ENCODE measurements at regions not wholly inside any gene's neighbourhood (a gene's known extent, or its start where the extent isn't known, plus 50 kb on each side); places are given as distances from the start of the nearest gene placed in this dataset.

DNA sequence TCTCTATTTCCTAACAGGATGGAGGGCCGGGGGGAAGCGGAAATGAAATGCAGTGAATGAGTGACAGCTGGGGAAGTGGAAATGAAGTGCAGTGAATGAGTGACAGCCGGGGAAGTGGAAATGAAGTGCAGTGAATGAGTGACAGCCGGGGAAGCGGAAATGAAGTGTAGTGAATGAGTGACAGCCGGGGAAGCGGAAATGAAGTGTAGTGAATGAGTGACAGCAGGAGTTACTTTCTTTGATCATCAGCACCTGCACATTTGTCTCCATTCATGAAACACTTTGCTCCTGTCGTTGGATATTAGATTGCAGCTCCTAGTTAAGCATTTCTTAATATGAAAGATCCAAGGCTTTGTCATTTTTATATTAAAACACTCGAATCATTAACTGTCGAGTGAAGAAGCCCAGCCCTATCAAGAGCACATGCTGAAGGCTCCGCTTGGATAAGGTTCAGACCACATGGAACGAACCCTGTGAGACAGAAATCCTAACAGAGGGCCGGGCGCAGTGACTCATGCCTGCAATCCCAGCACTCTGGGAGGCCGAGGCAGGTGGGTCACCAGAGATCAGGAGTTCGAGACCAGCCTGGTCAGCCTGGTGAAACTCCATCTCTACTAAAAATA is 406.0 kb upstream of the ADARB2 start:
- TF ChIP-seq, protein P1, sequence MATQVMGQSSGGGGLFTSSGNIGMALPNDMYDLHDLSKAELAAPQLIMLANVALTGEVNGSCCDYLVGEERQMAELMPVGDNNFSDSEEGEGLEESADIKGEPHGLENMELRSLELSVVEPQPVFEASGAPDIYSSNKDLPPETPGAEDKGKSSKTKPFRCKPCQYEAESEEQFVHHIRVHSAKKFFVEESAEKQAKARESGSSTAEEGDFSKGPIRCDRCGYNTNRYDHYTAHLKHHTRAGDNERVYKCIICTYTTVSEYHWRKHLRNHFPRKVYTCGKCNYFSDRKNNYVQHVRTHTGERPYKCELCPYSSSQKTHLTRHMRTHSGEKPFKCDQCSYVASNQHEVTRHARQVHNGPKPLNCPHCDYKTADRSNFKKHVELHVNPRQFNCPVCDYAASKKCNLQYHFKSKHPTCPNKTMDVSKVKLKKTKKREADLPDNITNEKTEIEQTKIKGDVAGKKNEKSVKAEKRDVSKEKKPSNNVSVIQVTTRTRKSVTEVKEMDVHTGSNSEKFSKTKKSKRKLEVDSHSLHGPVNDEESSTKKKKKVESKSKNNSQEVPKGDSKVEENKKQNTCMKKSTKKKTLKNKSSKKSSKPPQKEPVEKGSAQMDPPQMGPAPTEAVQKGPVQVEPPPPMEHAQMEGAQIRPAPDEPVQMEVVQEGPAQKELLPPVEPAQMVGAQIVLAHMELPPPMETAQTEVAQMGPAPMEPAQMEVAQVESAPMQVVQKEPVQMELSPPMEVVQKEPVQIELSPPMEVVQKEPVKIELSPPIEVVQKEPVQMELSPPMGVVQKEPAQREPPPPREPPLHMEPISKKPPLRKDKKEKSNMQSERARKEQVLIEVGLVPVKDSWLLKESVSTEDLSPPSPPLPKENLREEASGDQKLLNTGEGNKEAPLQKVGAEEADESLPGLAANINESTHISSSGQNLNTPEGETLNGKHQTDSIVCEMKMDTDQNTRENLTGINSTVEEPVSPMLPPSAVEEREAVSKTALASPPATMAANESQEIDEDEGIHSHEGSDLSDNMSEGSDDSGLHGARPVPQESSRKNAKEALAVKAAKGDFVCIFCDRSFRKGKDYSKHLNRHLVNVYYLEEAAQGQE (IDR thresholded peaks at IDR 0.05): no peak
- TF ChIP-seq, protein P2, sequence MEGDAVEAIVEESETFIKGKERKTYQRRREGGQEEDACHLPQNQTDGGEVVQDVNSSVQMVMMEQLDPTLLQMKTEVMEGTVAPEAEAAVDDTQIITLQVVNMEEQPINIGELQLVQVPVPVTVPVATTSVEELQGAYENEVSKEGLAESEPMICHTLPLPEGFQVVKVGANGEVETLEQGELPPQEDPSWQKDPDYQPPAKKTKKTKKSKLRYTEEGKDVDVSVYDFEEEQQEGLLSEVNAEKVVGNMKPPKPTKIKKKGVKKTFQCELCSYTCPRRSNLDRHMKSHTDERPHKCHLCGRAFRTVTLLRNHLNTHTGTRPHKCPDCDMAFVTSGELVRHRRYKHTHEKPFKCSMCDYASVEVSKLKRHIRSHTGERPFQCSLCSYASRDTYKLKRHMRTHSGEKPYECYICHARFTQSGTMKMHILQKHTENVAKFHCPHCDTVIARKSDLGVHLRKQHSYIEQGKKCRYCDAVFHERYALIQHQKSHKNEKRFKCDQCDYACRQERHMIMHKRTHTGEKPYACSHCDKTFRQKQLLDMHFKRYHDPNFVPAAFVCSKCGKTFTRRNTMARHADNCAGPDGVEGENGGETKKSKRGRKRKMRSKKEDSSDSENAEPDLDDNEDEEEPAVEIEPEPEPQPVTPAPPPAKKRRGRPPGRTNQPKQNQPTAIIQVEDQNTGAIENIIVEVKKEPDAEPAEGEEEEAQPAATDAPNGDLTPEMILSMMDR (IDR thresholded peaks at IDR 0.05; ENCODE audit: low read depth, low read length, missing input control): no peak
- TF ChIP-seq TAF1 (conservative IDR thresholded peaks at IDR 0.05) (no peak), SP1 (IDR thresholded peaks at IDR 0.05) (no peak), FOXA1 (IDR thresholded peaks at IDR 0.05) (no peak), JUND (IDR thresholded peaks at IDR 0.05) (no peak), RXRA (IDR thresholded peaks at IDR 0.05) (no peak), YY1 (IDR thresholded peaks at IDR 0.05) (no peak), GABPA (IDR thresholded peaks at IDR 0.05 in 1 of 2, conservative IDR thresholded peaks at IDR 0.05 in 1 of 2) (no peak), NR2F2 (IDR thresholded peaks at IDR 0.05) (no peak)
- TF ChIP-seq, protein P3, sequence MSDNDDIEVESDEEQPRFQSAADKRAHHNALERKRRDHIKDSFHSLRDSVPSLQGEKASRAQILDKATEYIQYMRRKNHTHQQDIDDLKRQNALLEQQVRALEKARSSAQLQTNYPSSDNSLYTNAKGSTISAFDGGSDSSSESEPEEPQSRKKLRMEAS (IDR thresholded peaks at IDR 0.05): no peak
- TF ChIP-seq, protein P4, sequence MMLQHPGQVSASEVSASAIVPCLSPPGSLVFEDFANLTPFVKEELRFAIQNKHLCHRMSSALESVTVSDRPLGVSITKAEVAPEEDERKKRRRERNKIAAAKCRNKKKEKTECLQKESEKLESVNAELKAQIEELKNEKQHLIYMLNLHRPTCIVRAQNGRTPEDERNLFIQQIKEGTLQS (IDR thresholded peaks at IDR 0.05): no peak
